ENCODE measurements at regions not wholly inside any gene's neighbourhood (a gene's known extent, or its start where the extent isn't known, plus 50 kb on each side); places are given as distances from the start of the nearest gene placed in this dataset.

DNA sequence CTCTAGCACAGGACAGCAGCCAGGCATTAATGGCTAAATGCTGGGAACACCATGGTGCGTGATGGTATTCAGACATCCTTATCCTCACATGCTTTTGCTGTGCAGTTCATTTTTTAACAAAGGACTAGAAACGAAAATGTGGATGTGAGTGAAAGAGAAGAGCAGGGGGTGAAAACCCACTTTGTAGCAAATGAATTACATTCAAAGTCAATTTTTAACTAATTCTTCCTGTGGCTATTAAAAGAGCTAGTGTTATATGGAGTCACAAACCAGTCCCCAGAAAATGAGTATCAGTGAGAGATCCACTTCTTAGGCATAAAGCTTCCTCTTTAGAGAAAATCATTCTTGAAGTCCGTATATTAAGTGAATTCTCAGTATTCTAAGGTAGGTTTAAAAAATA lies 592.0 kb upstream of the LMO3 start:
- Histone ChIP-seq H3K27me3 (no peaks in the 10 kb centered on the region), H3K9me3 (no peaks in the 10 kb centered on the region)

DNA sequence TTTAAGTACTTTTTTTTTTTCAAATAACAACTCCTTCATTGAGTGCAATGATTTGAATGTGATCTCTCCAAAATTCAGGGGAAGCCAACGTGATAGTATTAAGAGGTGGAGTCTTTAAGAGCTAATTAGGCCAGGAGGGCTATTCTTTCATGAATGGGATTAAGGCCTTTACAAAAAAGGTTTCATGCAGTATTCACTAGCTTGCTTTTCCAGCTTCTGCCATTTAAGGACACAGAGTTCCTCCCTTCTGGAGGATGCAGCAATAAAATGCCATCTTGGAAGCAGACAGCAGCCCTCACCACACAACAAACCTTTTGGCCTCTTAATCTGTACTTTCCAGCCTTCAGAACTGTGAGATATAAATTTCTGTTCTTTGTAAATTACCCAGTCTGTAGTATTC lies 586.8 kb upstream of the LMO3 start:
- no peaks in the 10 kb centered on the region for H3K4me1 ChIP-seq
- DNase-seq (ENCODE audit: low spot score) = no peak
- TF ChIP-seq, protein P1, sequence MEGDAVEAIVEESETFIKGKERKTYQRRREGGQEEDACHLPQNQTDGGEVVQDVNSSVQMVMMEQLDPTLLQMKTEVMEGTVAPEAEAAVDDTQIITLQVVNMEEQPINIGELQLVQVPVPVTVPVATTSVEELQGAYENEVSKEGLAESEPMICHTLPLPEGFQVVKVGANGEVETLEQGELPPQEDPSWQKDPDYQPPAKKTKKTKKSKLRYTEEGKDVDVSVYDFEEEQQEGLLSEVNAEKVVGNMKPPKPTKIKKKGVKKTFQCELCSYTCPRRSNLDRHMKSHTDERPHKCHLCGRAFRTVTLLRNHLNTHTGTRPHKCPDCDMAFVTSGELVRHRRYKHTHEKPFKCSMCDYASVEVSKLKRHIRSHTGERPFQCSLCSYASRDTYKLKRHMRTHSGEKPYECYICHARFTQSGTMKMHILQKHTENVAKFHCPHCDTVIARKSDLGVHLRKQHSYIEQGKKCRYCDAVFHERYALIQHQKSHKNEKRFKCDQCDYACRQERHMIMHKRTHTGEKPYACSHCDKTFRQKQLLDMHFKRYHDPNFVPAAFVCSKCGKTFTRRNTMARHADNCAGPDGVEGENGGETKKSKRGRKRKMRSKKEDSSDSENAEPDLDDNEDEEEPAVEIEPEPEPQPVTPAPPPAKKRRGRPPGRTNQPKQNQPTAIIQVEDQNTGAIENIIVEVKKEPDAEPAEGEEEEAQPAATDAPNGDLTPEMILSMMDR (IDR thresholded peaks at IDR 0.05) = no peak
- H3K27ac ChIP-seq = no peak overlapping the region
- no peaks in the 10 kb centered on the region for H3K36me3 ChIP-seq
- no peaks in the 10 kb centered on the region for H3K27me3 ChIP-seq
- H3K9me3 ChIP-seq = peaks cover 0 to 6% of the 10 kb centered on the region in 2 donors
- H3K4me3 ChIP-seq = no peak overlapping the region

More for the DNA sequence above, 592.0 kb upstream of the LMO3 start:
- Histone ChIP-seq H3K4me3 (no peak overlapping the region), H3K27ac (no peak overlapping the region), H3K36me3 (no peaks in the 10 kb centered on the region), H3K4me1 (no peaks in the 10 kb centered on the region)
- TF ChIP-seq, protein P1 (IDR thresholded peaks at IDR 0.05) = no peak
- no peak for DNase-seq (ENCODE audit: low spot score)

DNA sequence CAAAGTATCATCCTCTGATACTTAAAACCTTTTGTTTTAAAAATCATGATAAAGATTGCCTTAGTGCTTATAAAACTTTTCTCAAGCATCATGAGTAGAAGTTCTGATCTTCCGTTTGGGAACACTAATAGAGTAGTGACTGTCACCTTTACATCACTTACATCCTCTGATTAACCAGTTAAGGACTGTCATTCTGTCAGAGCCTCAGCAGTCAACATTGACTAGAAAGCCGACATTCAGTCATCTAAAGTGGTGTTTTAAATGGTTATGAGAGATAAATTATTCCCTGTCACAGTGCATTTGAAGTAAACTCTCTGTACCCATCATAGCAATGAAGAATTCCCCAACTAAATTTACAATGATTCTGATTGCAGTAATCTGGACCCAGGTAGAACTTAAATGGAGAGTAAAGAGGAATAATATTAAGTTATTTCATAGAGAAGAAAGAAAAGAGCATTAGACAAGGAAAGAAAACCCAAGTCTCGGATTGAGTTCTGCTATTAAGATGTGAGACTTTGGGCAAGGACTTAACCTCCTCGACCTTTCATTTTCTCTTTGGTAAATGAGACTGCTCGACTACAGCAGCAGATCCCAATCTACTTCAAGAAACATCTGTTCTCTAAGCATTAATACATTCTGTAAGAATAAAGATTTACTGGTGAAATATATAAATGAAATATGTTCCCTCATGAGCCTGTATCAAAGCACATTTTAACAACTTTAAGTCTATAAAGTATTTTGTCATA lies 563.9 kb upstream of the LMO3 start:
- Histone ChIP-seq H3K27me3 (peaks cover 0 to 5% of the 10 kb centered on the region in 2 donors), H3K27ac (no peak overlapping the region), H3K4me1 (no peaks in the 10 kb centered on the region), H3K36me3 (no peaks in the 10 kb centered on the region), H3K9me3 (peaks cover 0 to 7% of the 10 kb centered on the region in 2 donors), H3K4me3 (no peak overlapping the region)
- no peak for DNase-seq (ENCODE audit: low spot score)
- TF ChIP-seq, protein P1 (IDR thresholded peaks at IDR 0.05) = no peak

DNA sequence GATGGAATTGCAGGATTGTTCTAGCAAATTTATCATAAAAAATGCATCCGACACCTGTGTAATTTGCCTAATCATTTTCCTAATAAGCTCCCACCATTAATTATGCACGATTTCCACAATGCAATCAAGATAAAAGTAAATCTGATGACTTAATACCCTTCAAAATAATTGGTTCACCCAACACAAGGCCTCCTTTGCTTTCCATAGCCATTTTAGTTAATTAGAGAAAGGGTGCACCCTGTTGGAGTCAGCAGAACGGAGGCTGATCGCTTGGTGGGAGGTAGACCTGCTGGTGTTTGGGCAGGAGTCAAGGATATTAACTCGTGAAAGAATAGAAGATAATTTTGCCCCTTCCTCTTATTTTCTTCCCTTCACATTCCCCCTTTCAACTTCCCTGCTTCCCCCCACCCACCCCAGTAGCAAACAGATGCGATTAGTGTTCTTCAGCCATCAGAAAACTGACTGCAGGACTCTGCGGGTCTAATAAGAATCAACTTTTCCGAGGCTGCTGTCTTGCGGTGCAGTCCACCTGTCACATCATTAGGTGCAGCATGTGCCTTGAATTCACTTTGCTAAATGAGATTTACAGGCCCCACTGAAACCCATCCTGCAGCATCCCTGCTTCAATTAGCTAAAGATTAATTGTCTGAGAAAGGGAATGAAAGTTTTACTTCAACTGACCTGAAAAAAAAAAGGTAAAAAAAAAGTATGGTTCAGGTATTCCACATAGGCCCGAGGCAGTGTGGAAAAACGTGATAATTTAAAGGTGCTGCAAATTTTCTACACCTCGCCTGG lies 553.7 kb upstream of the LMO3 start:
- no peaks in the 10 kb centered on the region for H3K36me3 ChIP-seq
- H3K27ac ChIP-seq = no peak overlapping the region
- TF ChIP-seq, protein P1 (IDR thresholded peaks at IDR 0.05) = no peak
- no peak overlapping the region for H3K4me3 ChIP-seq
- H3K9me3 ChIP-seq = no peaks in the 10 kb centered on the region
- no peaks in the 10 kb centered on the region for H3K27me3 ChIP-seq
- no peak for DNase-seq (ENCODE audit: low spot score)
- no peaks in the 10 kb centered on the region for H3K4me1 ChIP-seq

DNA sequence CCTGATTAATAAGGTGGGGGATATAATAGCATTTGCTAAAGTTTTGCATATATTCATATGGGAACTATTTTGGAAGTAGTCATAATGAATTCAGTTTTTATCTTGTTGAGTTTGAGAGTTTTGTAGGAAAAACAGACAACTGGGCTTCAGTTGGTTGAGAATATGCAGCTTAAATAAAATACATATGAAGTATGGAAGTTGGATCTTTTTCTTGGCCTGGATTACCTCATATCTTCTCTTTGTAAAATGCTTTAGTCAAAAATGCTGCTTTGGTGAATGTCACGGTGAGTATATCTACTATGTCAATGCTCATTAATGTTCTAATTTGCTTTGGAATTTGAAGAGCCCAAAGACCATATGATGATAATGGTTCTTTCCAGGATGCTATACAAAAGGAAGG lies 552.2 kb upstream of the LMO3 start:
- TF ChIP-seq, protein P1 (IDR thresholded peaks at IDR 0.05) = no peak
- H3K36me3 ChIP-seq = no peaks in the 10 kb centered on the region

More for the DNA sequence above, 552.2 kb upstream of the LMO3 start:
- Histone ChIP-seq H3K9me3 (no peaks in the 10 kb centered on the region), H3K27ac (no peak overlapping the region), H3K4me3 (no peak overlapping the region), H3K27me3 (no peaks in the 10 kb centered on the region), H3K4me1 (no peaks in the 10 kb centered on the region)
- DNase-seq (ENCODE audit: low spot score) = no peak
